AG04450 (cell line): ENCODE measurements at regions not wholly inside any gene's neighbourhood (a gene's known extent, or its start where the extent isn't known, plus 50 kb on each side); places are given as distances from the start of the nearest gene placed in this dataset. TPM values are rescaled to one million over a fixed set of nuclear protein-coding genes. Genes with fewer than 3 reads are reported as not detected.

Experiments used
- small RNA-seq: library from RNA; depleted of rRNA; stranded (forward); fragments of <200 nt; gene quantifications from one replicate; pipeline ENCODE3, GENCODE V24; 2012; ENCODE audit warnings: low read depth; ENCODE audit not compliant: insufficient read length

Small RNAs in the stretch of these regions (small RNA-seq; reads per million reads assigned to genes)
- not detected for gene AL133173.2
